GM12891 (cell line): ENCODE measurements at regions not wholly inside any gene's neighbourhood (a gene's known extent, or its start where the extent isn't known, plus 50 kb on each side); places are given as distances from the start of the nearest gene placed in this dataset.

Experiments
- DNase-seq: peaks from one replicate; pipeline ENCODE4 v3.0.0; 2011; ENCODE audit warnings: low spot score; ENCODE audit not compliant: insufficient read length
- FAIRE-seq: peaks from 2 replicates; lab custom pipeline; 2011; peaks lifted over from hg19 to GRCh38; lab: Jason Lieb, UNC
- PAX5 ChIP-seq: IDR thresholded peaks from 2 replicates; pipeline ENCODE4 v1.6.1; 2011; ENCODE audit warnings: low read length, moderate library complexity, mild to moderate bottlenecking; ENCODE audit not compliant: insufficient read depth, severe bottlenecking
- POLR2A ChIP-seq: IDR thresholded peaks from 2 replicates; pipeline ENCODE4 v1.6.1; 2011; ENCODE audit warnings: low read depth, low read length, control low read depth
- POLR2AphosphoS5 ChIP-seq: IDR thresholded peaks from 2 replicates; pipeline ENCODE4 v1.6.1; 2011; ENCODE audit warnings: low read depth, low read length, control low read depth
- POU2F2 ChIP-seq: IDR thresholded peaks from 2 replicates; pipeline ENCODE4 v1.6.1; 2011; ENCODE audit warnings: low read depth, mild to moderate bottlenecking, control low read depth, low read length, moderate library complexity
- SPI1 ChIP-seq: IDR thresholded peaks from 2 replicates; pipeline ENCODE4 v1.6.1; 2011; ENCODE audit warnings: low read depth, low read length, control low read depth
- TAF1 ChIP-seq: IDR thresholded peaks from 2 replicates; pipeline ENCODE4 v1.6.1; 2011; ENCODE audit warnings: low read depth, low read length, control low read depth

GRCh38 chr11:113562576-113562975 is 87.4 kb upstream of the DRD2 start:
- TF ChIP-seq TAF1 = no peak
- no peak for TF ChIP-seq POLR2AphosphoS5
- TF ChIP-seq POU2F2 = no peak
- TF ChIP-seq SPI1 = no peak
- no peak for FAIRE-seq
- no peak for DNase-seq

GRCh38 chr11:113557926-113558325 is 82.7 kb upstream of the DRD2 start:
- DNase-seq = no peak
- no peak for FAIRE-seq

GRCh38 chr11:113556036-113556435 is 80.8 kb upstream of the DRD2 start:
- FAIRE-seq = no peak
- no peak for TF ChIP-seq POU2F2

More at GRCh38 chr11:113557926-113558325, 82.7 kb upstream of the DRD2 start:
- TF ChIP-seq POLR2A (no peak), SPI1 (no peak), PAX5 (no peak), POU2F2 (no peak), POLR2AphosphoS5 (no peak), TAF1 (no peak)

GRCh38 chr11:113555071-113555619 is 79.9 kb upstream of the DRD2 start:
- FAIRE-seq = no peak
- no peak for DNase-seq
- TF ChIP-seq PAX5 (no peak), POLR2A (no peak), TAF1 (no peak), POU2F2 (no peak), SPI1 (no peak), POLR2AphosphoS5 (no peak)

More at GRCh38 chr11:113556036-113556435, 80.8 kb upstream of the DRD2 start:
- DNase-seq = no peak

- no peak for DNase-seq
- no peak for FAIRE-seq
- TF ChIP-seq POU2F2 = no peak
These were observed 79.3 kb upstream of the DRD2 start for GRCh38 chr11:113554526-113554925.

GRCh38 chr11:113553915-113554314 is 78.7 kb upstream of the DRD2 start:
- no peak for TF ChIP-seq POU2F2
- TF ChIP-seq POLR2A = no peak
- no peak for TF ChIP-seq PAX5
- TF ChIP-seq TAF1 = no peak
- TF ChIP-seq SPI1 = no peak
- DNase-seq = no peak
- no peak for FAIRE-seq

GRCh38 chr11:113553235-113553634 is 78.0 kb upstream of the DRD2 start:
- FAIRE-seq = no peak
- no peak for DNase-seq
- TF ChIP-seq POU2F2 (no peak), POLR2AphosphoS5 (no peak), POLR2A (no peak), PAX5 (no peak), SPI1 (no peak), TAF1 (no peak)

- TF ChIP-seq POLR2AphosphoS5 (no peak), TAF1 (no peak), SPI1 (no peak), POLR2A (no peak), POU2F2 (no peak), PAX5 (no peak)
- FAIRE-seq = no peak
- DNase-seq = no peak
These were observed 77.1 kb upstream of the DRD2 start for GRCh38 chr11:113552271-113552670.

GRCh38 chr11:113551645-113552044 is 76.4 kb upstream of the DRD2 start:
- TF ChIP-seq SPI1 = no peak
- TF ChIP-seq POLR2A = no peak
- TF ChIP-seq PAX5 = no peak
- no peak for TF ChIP-seq TAF1
- TF ChIP-seq POLR2AphosphoS5 = no peak
- DNase-seq = no peak
- FAIRE-seq = no peak

GRCh38 chr11:113549611-113550578 is 74.7 kb upstream of the DRD2 start:
- DNase-seq (no peak), FAIRE-seq (no peak)
- TF ChIP-seq POLR2A (no peak), POU2F2 (no peak), SPI1 (no peak), POLR2AphosphoS5 (no peak), PAX5 (no peak), TAF1 (no peak)
